GM21723 (cell line): ENCODE measurements at regions not wholly inside any gene's neighbourhood (a gene's known extent, or its start where the extent isn't known, plus 50 kb on each side); places are given as distances from the start of the nearest gene placed in this dataset.
A peak's percentile ranks its signal among the peaks of the same experiment; 100 is the strongest.

Source experiments
- ATAC-seq: cut with Tn5 transposase; IDR thresholded peaks from one replicate; pipeline ENCODE4 v1.9.1; 2021; ENCODE audit warnings: mild to moderate bottlenecking, moderate library complexity; ENCODE audit not compliant: unreplicated experiment

GRCh38 chr3:72496051-72496670 is 352.1 kb downstream of the SHQ1 start:
- no peak for ATAC-seq

GRCh38 chr3:72494626-72495025 is 353.6 kb downstream of the SHQ1 start:
- no peak for ATAC-seq

GRCh38 chr3:72494130-72494529 is 354.1 kb downstream of the SHQ1 start:
- ATAC-seq: no peak

- no peak for ATAC-seq
Observed at GRCh38 chr3:72492240-72492639, 356.0 kb downstream of the SHQ1 start.

DNA sequence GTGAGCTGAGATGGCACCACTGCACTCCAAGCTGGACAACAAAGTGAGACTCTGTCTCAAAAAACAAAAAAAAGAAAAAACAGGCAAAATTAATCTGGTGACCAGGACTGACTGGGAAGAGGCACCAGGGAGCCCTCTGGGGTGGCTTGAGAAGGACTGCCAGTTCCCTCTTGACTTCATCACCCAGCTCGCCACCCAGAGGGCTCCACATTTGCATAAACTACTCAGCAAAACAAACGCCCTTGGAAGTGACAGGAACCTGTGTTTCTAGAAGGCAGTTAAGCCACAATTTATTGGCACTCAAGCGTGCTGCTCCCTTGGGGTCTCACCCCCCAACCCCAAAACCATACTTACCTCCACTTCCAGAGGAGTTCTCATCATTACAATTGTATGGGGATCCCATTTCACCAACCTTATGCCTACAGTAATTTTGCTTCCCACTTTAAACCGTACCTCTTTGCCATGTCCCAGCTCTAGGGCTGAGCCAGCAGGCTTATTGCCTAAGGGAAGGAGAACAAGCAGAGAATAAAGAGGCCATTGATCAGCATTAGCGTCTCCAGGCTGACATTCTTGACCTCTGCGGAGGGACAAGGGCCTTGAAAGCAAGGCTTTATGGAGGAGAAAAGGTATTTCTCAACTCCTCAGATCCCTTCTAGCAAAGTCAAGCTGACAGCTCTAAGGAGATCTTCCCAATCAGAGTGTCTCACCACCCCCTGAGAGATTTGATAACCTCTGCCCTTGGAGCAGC is 357.4 kb downstream of the SHQ1 start:
- ATAC-seq: no peak

- ATAC-seq: no peak
Observed at GRCh38 chr3:72489901-72490300, 358.3 kb downstream of the SHQ1 start.

GRCh38 chr3:72488738-72489035 is 359.6 kb downstream of the SHQ1 start:
- no peak for ATAC-seq

DNA sequence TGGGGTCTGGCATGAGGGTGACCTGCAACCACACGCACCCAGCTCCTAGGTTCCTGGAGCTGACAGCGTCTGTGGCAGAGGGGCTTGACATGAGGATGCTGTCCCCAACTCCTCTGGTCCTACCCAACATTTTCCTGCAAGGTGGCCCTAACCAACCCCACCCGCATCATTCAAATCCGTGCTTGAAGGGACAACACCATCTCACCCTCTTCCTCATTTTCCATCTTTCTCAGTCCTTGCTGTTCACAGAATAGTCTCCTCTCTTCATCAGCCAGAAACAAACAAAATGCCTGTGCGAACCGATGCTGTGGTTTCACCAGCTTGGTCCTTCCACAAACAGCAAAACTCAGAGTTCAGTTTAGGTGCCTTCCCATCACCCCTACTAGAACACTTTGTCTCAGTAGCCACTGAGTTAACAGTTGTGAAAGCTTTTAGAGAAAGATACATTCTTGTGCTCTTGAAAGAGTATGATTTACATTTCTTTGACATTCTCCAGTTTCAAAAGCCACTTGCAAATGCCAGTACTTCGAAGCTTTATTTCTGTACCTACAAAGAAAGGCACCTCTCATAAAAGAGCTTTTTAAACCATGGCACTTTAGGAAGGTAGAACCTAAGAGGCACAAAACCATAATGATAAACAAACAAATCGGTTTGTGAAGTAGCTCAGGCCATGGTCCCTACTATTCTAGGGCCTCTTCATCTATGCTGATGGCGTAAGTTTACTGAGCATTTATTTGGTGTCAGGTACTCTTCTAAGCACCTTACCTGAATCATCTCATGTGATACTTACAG is 360.1 kb downstream of the SHQ1 start:
- no peak for ATAC-seq

GRCh38 chr3:72487078-72487765 is 361.0 kb downstream of the SHQ1 start:
- no peak for ATAC-seq

DNA sequence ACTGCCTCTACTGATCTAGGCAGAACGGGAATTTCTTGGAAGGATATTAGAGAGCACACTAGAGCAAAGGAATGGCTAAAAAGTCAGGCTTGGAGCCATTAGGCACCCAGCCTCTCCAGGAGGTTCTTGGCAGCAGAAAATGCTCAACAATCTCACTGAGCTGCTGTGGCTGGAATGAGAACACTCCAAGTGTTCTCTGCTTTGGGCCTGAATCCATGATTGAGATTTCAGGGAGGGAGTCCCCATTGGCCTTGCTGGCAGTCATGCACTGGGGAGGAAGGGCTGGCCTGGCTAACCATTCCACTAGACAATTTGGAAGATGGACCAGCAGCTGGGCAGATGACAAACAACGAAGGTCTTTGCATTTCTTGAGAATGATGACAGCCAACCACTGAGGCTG is 362.6 kb downstream of the SHQ1 start:
- ATAC-seq: no peak

DNA sequence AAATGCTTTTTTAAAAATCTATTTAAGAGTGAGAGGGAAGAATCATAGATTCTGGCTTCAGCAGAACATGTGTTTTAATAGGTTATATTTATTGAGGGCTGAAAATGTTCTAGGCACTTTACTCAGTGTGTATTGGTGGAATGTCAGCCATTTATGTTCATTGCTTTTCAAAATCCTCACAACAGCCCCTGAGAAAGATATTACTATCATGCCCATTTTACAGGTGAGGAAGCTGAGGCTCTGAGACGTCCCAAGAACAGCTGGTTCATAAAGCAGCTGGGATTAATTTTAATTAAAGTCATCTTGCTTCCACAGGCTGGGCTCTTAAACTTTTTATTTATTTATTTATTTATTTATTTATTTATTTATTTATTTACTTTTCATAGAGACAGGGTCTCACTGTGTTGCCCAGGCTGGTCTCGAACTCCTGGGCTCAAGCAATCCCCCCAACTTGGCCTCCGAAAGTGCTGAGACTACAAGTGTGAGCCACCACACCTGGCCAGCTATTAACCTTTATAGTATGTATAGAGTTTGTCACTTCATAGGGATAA is 364.6 kb downstream of the SHQ1 start:
- ATAC-seq: no peak

DNA sequence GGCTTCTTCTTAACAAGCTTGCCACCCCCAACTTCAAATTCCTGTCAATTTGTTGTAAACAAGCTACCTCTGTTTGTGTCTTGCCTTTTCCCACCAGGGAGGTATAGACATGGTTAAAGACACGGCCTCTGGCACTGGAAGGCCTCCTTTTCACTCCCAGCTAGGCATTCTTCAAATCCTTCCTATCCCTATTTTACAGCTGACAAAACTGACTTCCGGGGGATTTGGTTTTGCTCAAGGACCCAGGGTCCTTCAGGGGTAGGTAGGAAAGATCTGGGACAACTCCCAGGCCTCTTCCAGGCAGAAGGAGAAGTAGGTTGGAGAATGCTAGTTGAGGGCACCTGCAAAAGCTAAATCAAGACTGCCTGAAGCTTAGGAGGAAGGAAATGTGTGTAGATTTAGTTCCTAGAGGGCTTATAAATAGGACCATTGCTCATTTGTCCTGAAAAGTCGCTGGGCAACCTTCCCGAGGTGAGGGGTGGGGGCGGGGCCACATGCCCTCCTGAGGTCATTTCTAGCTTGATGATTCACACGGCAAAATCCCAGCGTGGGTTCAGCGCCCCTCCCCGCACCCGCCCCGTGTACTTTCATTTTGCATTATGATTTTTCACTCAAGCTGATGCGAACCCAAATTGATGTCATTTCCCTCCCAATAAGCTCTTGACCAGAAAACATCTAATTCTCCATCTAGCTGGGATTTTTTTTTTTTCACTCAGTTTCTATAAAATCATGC is 365.5 kb downstream of the SHQ1 start:
- ATAC-seq: peak; percentile 56

- ATAC-seq: no peak
Observed at GRCh38 chr3:72481542-72481941, 366.7 kb downstream of the SHQ1 start.

GRCh38 chr3:72480366-72480765 is 367.9 kb downstream of the SHQ1 start:
- ATAC-seq: no peak

GRCh38 chr3:72479651-72480215 is 368.5 kb downstream of the SHQ1 start:
- ATAC-seq: no peak

DNA sequence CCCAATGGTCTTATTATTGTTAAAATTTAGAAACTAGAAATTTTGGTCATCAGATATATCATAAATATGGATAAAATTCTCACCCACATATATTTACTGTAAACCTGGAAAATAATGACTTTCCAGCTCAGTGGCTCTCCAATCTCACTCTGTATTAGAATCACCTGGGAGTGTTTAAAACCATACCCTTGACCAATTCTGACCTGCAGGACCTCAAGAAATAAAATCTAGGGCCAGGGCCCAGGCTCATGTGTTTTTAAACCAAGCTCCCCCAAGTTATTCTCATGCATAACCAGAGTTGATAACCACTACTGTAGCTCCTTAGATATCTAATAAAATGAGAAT is 372.1 kb downstream of the SHQ1 start:
- ATAC-seq: no peak

GRCh38 chr3:72475258-72476138 is 372.7 kb downstream of the SHQ1 start:
- ATAC-seq: peak; percentile 51

DNA sequence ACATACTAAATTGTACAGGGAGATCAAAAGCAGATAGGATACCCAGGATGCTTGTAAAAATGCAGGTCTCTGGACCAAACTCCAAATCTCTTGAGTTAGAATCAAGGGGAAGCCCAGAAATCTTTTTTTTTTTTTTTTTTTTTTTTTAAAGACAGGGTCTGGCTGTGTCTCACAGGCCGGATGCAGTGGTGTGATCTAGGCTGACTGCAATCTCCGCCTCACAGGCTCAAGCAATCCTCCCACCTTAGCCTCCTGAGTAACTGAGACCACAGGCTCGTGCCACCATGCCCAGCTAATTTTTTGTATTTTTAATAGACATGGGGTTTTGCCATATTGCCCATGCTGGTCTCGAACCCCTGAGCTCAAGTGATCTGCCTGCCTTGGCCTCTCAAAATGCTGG is 373.5 kb downstream of the SHQ1 start:
- no peak for ATAC-seq

- ATAC-seq: peak; percentile 88
Observed at GRCh38 chr3:72473156-72473555, 375.1 kb downstream of the SHQ1 start.
